Activated CD4-positive, alpha-beta T cell treated with anti-CD3 and anti-CD28 coated beads for 24 hours (primary cell): ENCODE measurements at regions not wholly inside any gene's neighbourhood (a gene's known extent, or its start where the extent isn't known, plus 50 kb on each side); places are given as distances from the start of the nearest gene placed in this dataset.

Source experiments
- DNase-seq, 2 donors: peaks; one replicate each; pipeline ENCODE4 v3.0.0-alpha.2; 2020; ENCODE audit warnings: low read depth in 2 of 2

GRCh38 chr3:43979645-43980044 lies 262.0 kb upstream of the TOPAZ1 start:
- no peak for DNase-seq

GRCh38 chr3:43994657-43995546 lies 246.8 kb upstream of the TOPAZ1 start:
- no peak for DNase-seq

- no peak for DNase-seq
Measured at GRCh38 chr3:43995547-43996378, 245.9 kb upstream of the TOPAZ1 start.

- no peak for DNase-seq
Measured at GRCh38 chr3:43996379-43997301, 245.0 kb upstream of the TOPAZ1 start.

- DNase-seq, result no peak
Measured at GRCh38 chr3:43997316-43997715, 244.4 kb upstream of the TOPAZ1 start.

GRCh38 chr3:43997788-43998369 lies 243.8 kb upstream of the TOPAZ1 start:
- DNase-seq, result no peak

GRCh38 chr3:43998370-43998835 lies 243.3 kb upstream of the TOPAZ1 start:
- no peak for DNase-seq

GRCh38 chr3:43998836-43999727 lies 242.6 kb upstream of the TOPAZ1 start:
- DNase-seq, result no peak

- no peak for DNase-seq
Measured at GRCh38 chr3:43999728-44000319, 241.9 kb upstream of the TOPAZ1 start.

GRCh38 chr3:44000586-44000985 lies 241.1 kb upstream of the TOPAZ1 start:
- no peak for DNase-seq

GRCh38 chr3:44001072-44001471 lies 240.6 kb upstream of the TOPAZ1 start:
- DNase-seq, result no peak

GRCh38 chr3:44003801-44004200 lies 237.9 kb upstream of the TOPAZ1 start:
- no peak for DNase-seq

- no peak for DNase-seq
Measured at GRCh38 chr3:44011680-44012079, 230.0 kb upstream of the TOPAZ1 start.

GRCh38 chr3:44012160-44012899 lies 229.4 kb upstream of the TOPAZ1 start:
- DNase-seq, result no peak

- DNase-seq, result no peak
Measured at GRCh38 chr3:44013967-44014366, 227.7 kb upstream of the TOPAZ1 start.

- no peak for DNase-seq
Measured at GRCh38 chr3:44015170-44015569, 226.5 kb upstream of the TOPAZ1 start.

GRCh38 chr3:44016818-44017217 lies 224.9 kb upstream of the TOPAZ1 start:
- DNase-seq, result no peak

- DNase-seq, result no peak
Measured at GRCh38 chr3:44018926-44019325, 222.8 kb upstream of the TOPAZ1 start.

GRCh38 chr3:44019736-44020135 lies 221.9 kb upstream of the TOPAZ1 start:
- DNase-seq, result no peak
